Astrocyte (in vitro differentiated cells and primary cell): ENCODE measurements at regions not wholly inside any gene's neighbourhood (a gene's known extent, or its start where the extent isn't known, plus 50 kb on each side); places are given as distances from the start of the nearest gene placed in this dataset.

ENCODE experiments used
- DNase-seq: peaks from one replicate; pipeline ENCODE4 v3.0.0-alpha.2; 2010; ENCODE audit warnings: low read depth
- FAIRE-seq: peaks from 2 replicates; lab custom pipeline; 2011; peaks lifted over from hg19 to GRCh38; lab: Jason Lieb, UNC
- H2AFZ ChIP-seq: 2 replicates; pipeline ENCODE4 v1.6.0; 2012; ENCODE audit warnings: low read depth, low read length, inconsistent platforms
- H3K27ac ChIP-seq: 2 replicates; pipeline ENCODE4 v1.5.1; 2011; ENCODE audit warnings: low read depth, low read length, inconsistent platforms
- H3K27me3 ChIP-seq: 2 replicates; pipeline ENCODE4 v1.6.0; 2011; ENCODE audit warnings: low read length, inconsistent platforms; ENCODE audit not compliant: insufficient read depth
- H3K36me3 ChIP-seq: 2 replicates; pipeline ENCODE4 v1.5.1; 2011; ENCODE audit warnings: low read length, inconsistent platforms; ENCODE audit not compliant: insufficient read depth
- H3K4me1 ChIP-seq: 2 replicates; pipeline ENCODE4 v1.5.1; 2011; ENCODE audit warnings: low read length, inconsistent platforms; ENCODE audit not compliant: insufficient read depth
- H3K4me2 ChIP-seq: 2 replicates; pipeline ENCODE4 v1.6.0; 2012; ENCODE audit warnings: low read length, inconsistent platforms
- H3K4me3 ChIP-seq: 2 replicates; pipeline ENCODE4 v1.5.1; 2011; ENCODE audit warnings: low read depth, mild to moderate bottlenecking, low read length, inconsistent platforms; ENCODE audit not compliant: insufficient read depth
- H3K79me2 ChIP-seq: 2 replicates; pipeline ENCODE4 v1.6.0; 2012; ENCODE audit warnings: mild to moderate bottlenecking, low read length, inconsistent platforms; ENCODE audit not compliant: insufficient read depth
- H3K9ac ChIP-seq: 2 replicates; pipeline ENCODE4 v1.6.0; 2012; ENCODE audit warnings: mild to moderate bottlenecking, low read length, inconsistent platforms
- H3K9me3 ChIP-seq: 2 replicates; pipeline ENCODE4 v1.5.1; 2012; ENCODE audit warnings: low read depth, mild to moderate bottlenecking, low read length, inconsistent platforms; ENCODE audit not compliant: insufficient read depth
- H4K20me1 ChIP-seq: 2 replicates; pipeline ENCODE4 v1.6.0; 2012; ENCODE audit warnings: low read length, inconsistent platforms; ENCODE audit not compliant: insufficient read depth
- H3K27ac Mint-ChIP-seq: one replicate; pipeline ENCODE4 v1.8.0; 2021; ENCODE audit warnings: mild to moderate bottlenecking, mixed read lengths; ENCODE audit not compliant: unreplicated experiment
- H3K27me3 Mint-ChIP-seq: one replicate; pipeline ENCODE4 v1.8.0; 2021; ENCODE audit warnings: low read depth, mixed read lengths; ENCODE audit not compliant: unreplicated experiment
- H3K36me3 Mint-ChIP-seq: one replicate; pipeline ENCODE4 v1.8.0; 2021; ENCODE audit warnings: low read depth, mixed read lengths; ENCODE audit not compliant: unreplicated experiment
- H3K4me1 Mint-ChIP-seq: one replicate; pipeline ENCODE4 v1.8.0; 2021; ENCODE audit warnings: low read depth, mixed read lengths; ENCODE audit not compliant: unreplicated experiment
- H3K4me3 Mint-ChIP-seq: one replicate; pipeline ENCODE4 v1.8.0; 2021; ENCODE audit warnings: mild to moderate bottlenecking, moderate library complexity, mixed read lengths; ENCODE audit not compliant: unreplicated experiment
- H3K9me3 Mint-ChIP-seq: one replicate; pipeline ENCODE4 v1.8.0; 2021; ENCODE audit warnings: mild to moderate bottlenecking, mixed read lengths; ENCODE audit not compliant: unreplicated experiment
- CTCF ChIP-seq: IDR thresholded peaks from 2 replicates; pipeline ENCODE4 v1.5.1; 2011; ENCODE audit warnings: low read depth, mild to moderate bottlenecking, inconsistent platforms, low read length, moderate library complexity; ENCODE audit not compliant: insufficient read depth
- EZH2 ChIP-seq: IDR thresholded peaks from 2 replicates; pipeline ENCODE4 v1.6.1; 2012; ENCODE audit warnings: mild to moderate bottlenecking, low read length, inconsistent platforms; ENCODE audit not compliant: insufficient read depth

- Histone ChIP-seq H3K4me2 (no peak overlapping the region), H3K4me3 (no peak overlapping the region), H3K9me3 (peaks cover 5% of the 10 kb centered on the region), H3K79me2 (no peaks in the 10 kb centered on the region), H3K9ac (no peak overlapping the region), H3K27ac (no peak overlapping the region), H3K4me1 (peaks cover 4% of the 10 kb centered on the region), H4K20me1 (no peaks in the 10 kb centered on the region), H3K27me3 (no peaks in the 10 kb centered on the region), H3K36me3 (no peaks in the 10 kb centered on the region), H2AFZ (no peak overlapping the region)
- no peak overlapping the region for H3K27ac Mint-ChIP-seq
- peaks cover 2% of the 10 kb centered on the region for H3K36me3 Mint-ChIP-seq
- H3K4me1 Mint-ChIP-seq: peaks cover 7% of the 10 kb centered on the region
- H3K27me3 Mint-ChIP-seq: no peaks in the 10 kb centered on the region
- H3K9me3 Mint-ChIP-seq: peaks cover 21% of the 10 kb centered on the region
- FAIRE-seq: no peak
- no peak overlapping the region for H3K4me3 Mint-ChIP-seq
- DNase-seq: no peak
- TF ChIP-seq CTCF (no peak), EZH2 (no peak)
These were observed 59.1 kb upstream of the BICD1 start for GRCh38 chr12:32047357-32048212.

- H3K9me3 Mint-ChIP-seq: peaks cover 13% of the 10 kb centered on the region
- peaks cover 2% of the 10 kb centered on the region for H3K36me3 Mint-ChIP-seq
- DNase-seq (no peak), FAIRE-seq (no peak)
- no peaks in the 10 kb centered on the region for H3K27me3 Mint-ChIP-seq
- H3K36me3 ChIP-seq: no peaks in the 10 kb centered on the region
- no peak overlapping the region for H3K4me3 ChIP-seq
- H3K79me2 ChIP-seq: no peaks in the 10 kb centered on the region
- no peak overlapping the region for H3K4me3 Mint-ChIP-seq
- H3K4me2 ChIP-seq: no peak overlapping the region
- H2AFZ ChIP-seq: no peak overlapping the region
- H3K27ac Mint-ChIP-seq: no peak overlapping the region
- H3K4me1 Mint-ChIP-seq: peaks cover 7% of the 10 kb centered on the region
- H3K9me3 ChIP-seq: peaks cover 3% of the 10 kb centered on the region
- no peaks in the 10 kb centered on the region for H3K27me3 ChIP-seq
- H3K4me1 ChIP-seq: peaks cover 4% of the 10 kb centered on the region
- no peak overlapping the region for H3K27ac ChIP-seq
- TF ChIP-seq CTCF (no peak), EZH2 (no peak)
- H3K9ac ChIP-seq: no peak overlapping the region
- H4K20me1 ChIP-seq: no peaks in the 10 kb centered on the region
These were observed 57.9 kb upstream of the BICD1 start for GRCh38 chr12:32048791-32049190.

- Mint-ChIP-seq H3K27me3 (no peaks in the 10 kb centered on the region), H3K9me3 (peaks cover 6% of the 10 kb centered on the region), H3K4me3 (no peak overlapping the region), H3K4me1 (peaks cover 7% of the 10 kb centered on the region), H3K36me3 (no peaks in the 10 kb centered on the region), H3K27ac (no peak overlapping the region)
- Histone ChIP-seq H2AFZ (no peak overlapping the region), H3K79me2 (no peaks in the 10 kb centered on the region), H3K9me3 (no peaks in the 10 kb centered on the region), H3K4me2 (no peak overlapping the region), H3K27ac (no peak overlapping the region), H3K4me1 (peaks cover 4% of the 10 kb centered on the region), H3K36me3 (no peaks in the 10 kb centered on the region), H4K20me1 (no peaks in the 10 kb centered on the region), H3K4me3 (no peak overlapping the region), H3K9ac (no peak overlapping the region), H3K27me3 (no peaks in the 10 kb centered on the region)
- no peak for DNase-seq
- TF ChIP-seq CTCF: no peak
- no peak for TF ChIP-seq EZH2
- no peak for FAIRE-seq
These were observed 56.7 kb upstream of the BICD1 start for GRCh38 chr12:32049956-32050355.
